GM19395 (cell line): ENCODE measurements at regions not wholly inside any gene's neighbourhood (a gene's known extent, or its start where the extent isn't known, plus 50 kb on each side); places are given as distances from the start of the nearest gene placed in this dataset.
"Not testable (repeated sequence)": the region's sequence is repeated elsewhere in the genome, so short reads cannot be mapped to it uniquely, and the experiment has no call there.

Experiments used
- ATAC-seq: cut with Tn5 transposase; IDR thresholded peaks from one replicate; pipeline ENCODE4 v1.9.1; 2021; ENCODE audit warnings: mild to moderate bottlenecking, moderate library complexity; ENCODE audit not compliant: unreplicated experiment

DNA sequence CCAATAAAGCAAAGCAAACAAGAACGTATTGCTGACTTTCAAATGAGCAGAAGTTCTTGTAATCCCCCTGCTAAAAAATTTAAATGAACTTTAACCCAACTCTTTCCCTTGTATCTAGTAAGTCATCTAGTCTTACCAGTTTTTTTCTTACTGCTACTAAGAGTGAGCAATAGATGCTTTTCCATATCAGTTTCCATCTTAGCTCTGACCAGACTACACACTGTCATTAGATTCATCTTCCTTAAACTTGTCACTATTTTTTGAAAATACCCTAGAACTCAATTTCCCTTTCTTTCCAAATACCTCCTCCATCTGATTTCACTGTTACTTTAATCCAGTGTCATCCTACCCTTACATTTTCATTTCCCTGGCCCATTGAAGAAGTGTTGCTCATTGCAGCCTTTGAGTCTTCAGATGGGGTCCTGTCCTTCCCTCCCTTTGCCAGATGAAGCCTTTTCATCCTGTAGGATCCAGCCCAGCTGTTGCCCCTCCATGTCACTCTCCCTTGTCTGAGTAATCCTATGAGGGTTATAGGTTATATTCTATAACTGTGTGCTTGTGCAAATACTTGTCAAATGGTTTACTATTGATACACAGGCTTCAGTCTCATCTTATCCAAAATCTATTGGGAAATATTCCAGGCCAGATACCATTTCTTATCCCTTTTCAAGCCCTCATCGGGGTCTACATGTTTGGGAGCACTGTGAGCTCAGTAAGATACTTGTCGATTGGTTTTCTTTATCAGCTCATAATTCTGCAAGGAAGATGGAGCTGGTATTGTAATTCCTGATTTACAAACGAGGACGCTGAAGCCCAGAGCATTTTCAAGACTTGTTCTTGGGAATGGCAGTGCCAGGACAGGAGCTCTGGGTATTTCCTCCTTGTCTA, 51.5 kb upstream of the ITGB1 start:
- no peak for ATAC-seq

DNA sequence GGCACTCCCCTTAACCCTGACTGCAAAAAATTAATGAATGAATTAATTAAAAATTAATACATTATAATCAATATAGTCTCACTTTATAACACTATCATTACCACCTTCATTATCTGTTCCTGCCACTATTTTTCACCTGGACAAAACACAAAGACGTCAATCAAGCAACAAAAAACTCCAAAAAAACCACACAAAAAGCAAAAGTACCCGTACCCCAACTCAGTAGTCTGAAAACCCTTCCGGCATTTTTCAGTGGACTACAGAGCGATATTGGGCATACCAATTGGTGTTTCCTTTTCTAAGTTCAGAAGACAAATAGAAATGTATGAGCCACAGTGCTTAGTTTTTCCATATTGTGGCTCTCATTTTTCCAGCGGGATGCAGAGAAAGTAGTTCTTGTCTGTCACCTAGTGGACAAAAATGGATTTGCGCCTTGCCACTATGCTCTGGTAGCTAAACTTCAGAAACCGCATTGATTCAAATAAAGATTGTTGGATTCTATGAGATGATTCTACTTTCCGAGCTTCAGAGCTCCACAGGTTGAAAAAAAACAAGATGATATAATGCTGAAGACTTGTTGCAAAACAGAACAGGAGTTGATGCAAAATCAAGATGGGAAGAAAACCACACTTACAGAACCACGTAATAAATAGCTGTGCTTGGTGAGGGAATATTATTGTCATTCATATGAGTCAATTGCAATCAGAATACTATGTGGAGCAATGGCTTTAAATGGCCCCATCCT, 50.6 kb upstream of the ITGB1 start:
- ATAC-seq: peak; percentile 63

DNA sequence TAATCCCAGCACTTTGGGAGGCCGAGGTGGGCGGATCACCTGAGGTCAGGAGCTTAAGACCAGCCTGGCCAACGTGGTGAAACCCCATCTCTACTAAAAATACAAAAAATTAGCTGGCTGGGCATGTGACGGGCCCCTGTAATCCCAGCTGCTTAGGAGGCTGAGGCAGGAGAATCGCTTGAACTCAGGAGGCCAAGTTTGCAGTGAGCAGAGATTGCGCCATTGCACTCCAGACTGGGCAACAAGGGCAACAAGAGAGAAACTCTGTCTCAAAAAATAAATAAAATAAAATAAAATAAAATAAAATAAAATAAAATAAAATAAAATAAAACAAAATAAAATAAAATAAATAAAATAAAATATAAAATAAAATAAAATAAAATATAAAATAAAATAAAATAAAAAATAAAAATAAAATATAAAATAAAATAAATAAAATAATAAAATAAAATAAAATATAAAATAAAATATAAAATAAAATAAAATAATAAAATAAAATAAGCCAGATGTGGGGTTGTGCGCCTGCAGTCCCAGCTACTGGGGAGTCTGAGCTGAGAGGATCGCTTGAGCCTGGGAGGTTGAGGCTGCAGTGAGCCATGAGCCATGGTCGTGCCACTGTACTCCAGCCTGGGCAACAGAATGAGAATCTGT, 49.8 kb upstream of the ITGB1 start:
- ATAC-seq: not testable (repeated sequence)
